BLaER1 treated with 17β-estradiol and CSF1 and Interleukin-3, amounts not matched to agents 10 nM and 100 nM (cell line): ENCODE measurements at regions not wholly inside any gene's neighbourhood (a gene's known extent, or its start where the extent isn't known, plus 50 kb on each side); places are given as distances from the start of the nearest gene placed in this dataset.

Source experiments
- H3K27ac ChIP-seq, 11 experiments: shearing (Covaris generic); formaldehyde crosslinking; 2 replicates each; pipeline ENCODE4 v1.8.1; 2022
- H3K27me3 ChIP-seq, 11 experiments: shearing (Covaris generic); formaldehyde crosslinking; 2 replicates each; pipeline ENCODE4 v1.8.1; 2022
- H3K36me3 ChIP-seq, 11 experiments: shearing (Covaris generic); formaldehyde crosslinking; 2 replicates each; pipeline ENCODE4 v1.8.1; 2022
- H3K4me1 ChIP-seq, 10 experiments: shearing (Covaris generic); formaldehyde crosslinking; 2 replicates each; pipeline ENCODE4 v1.8.1; 2022
- H3K4me2 ChIP-seq, 11 experiments: shearing (Covaris generic); formaldehyde crosslinking; 2 replicates each; pipeline ENCODE4 v1.8.1; 2022
- H3K4me3 ChIP-seq, 10 experiments: shearing (Covaris generic); formaldehyde crosslinking; 2 replicates each; pipeline ENCODE4 v1.8.1; 2022
- H3K9ac ChIP-seq, 11 experiments: shearing (Covaris generic); formaldehyde crosslinking; 2 replicates each; pipeline ENCODE4 v1.8.1; 2022
- H3K9me3 ChIP-seq, 11 experiments: shearing (Covaris generic); formaldehyde crosslinking; replicated peaks in 1 of 11; 2 replicates each; pipeline ENCODE4 v1.8.1; 2022
- H4K20me1 ChIP-seq, 11 experiments: shearing (Covaris generic); formaldehyde crosslinking; 2 replicates each; pipeline ENCODE4 v1.8.1; 2022
- Cebpa-rat ChIP-seq, 11 experiments: shearing (Covaris generic); IDR thresholded peaks; 2 replicates each; pipeline ENCODE4 v1.8.1; 2022

DNA sequence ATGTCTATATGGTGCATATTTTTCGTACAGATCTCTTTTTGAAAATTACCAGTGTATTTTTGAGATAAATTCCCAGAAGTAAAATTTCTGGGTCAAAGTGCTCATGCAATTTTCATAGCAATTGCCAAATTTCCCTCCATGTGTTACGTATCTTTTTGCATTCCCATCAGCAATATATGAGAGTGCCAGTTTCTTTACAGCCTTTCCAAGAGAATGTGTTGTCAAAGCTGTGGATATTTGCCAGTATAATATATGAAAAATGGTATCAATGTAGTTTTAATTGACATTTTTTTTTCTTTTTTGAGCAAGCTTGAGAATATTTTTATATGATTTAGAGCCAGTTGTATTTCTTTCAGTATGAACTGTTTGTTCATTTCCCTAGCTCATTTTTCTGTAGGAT lies 399.0 kb upstream of the KLF12 start:
- Histone ChIP-seq H3K9ac (no peak overlapping the region), H4K20me1 (no peaks in the 10 kb centered on the region), H3K4me2 (no peak overlapping the region), H3K36me3 (no peaks in the 10 kb centered on the region), H3K27me3 (no peaks in the 10 kb centered on the region), H3K4me1 (no peaks in the 10 kb centered on the region), H3K27ac (no peak overlapping the region), H3K9me3 (peaks cover 0 to 4% (median 0%) of the 10 kb centered on the region in 11 experiments; a peak in 1 of 22 replicates), H3K4me3 (no peak overlapping the region)
- no peak for TF ChIP-seq Cebpa-rat (IDR thresholded peaks at IDR 0.05)

- Histone ChIP-seq H3K27ac (no peak overlapping the region), H3K4me1 (no peaks in the 10 kb centered on the region), H3K27me3 (no peaks in the 10 kb centered on the region), H3K9me3 (no peaks in the 10 kb centered on the region), H3K4me2 (no peak overlapping the region), H3K36me3 (no peaks in the 10 kb centered on the region), H3K9ac (no peak overlapping the region), H3K4me3 (no peak overlapping the region), H4K20me1 (no peaks in the 10 kb centered on the region)
- TF ChIP-seq Cebpa-rat (IDR thresholded peaks at IDR 0.05), result no peak
These were observed 395.8 kb upstream of the KLF12 start for GRCh38 chr13:74530011-74530410.

DNA sequence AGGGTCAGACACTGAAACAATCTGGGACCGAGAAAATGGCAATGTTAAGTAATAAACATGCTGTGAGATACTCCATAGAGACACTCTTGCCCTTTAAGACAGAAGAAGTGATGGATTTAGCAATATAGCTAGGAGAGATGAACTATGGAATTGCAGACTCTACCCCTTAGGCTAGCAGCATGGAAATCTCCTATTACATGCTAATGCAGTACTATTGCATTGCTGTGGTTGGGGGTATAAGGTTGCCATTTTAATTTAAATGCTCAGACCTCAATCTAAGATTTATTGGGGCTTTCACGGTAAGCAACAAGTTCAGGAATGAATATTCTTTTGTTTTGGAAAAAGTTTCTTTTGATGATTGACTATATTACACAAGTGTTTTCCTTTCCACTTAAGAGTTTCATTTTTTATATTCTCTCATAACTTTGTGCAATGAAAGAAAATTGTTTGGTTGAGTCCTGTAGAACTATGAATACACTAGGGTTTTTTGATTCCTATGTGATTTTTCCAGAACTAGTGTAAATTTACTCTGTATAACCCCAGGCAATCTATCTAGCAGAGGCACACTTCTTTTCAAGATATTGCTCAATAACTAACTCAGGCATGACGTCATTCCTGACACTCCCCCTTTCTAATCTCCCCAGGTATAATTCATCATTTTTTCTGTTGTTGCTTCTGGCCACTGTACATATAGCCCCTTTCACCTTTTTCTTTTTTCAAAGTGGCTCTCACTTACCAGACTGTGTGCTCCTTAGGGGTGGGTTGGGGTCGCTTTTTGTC lies 394.7 kb upstream of the KLF12 start:
- H3K4me1 ChIP-seq, result no peaks in the 10 kb centered on the region
- H4K20me1 ChIP-seq, result no peaks in the 10 kb centered on the region
- no peaks in the 10 kb centered on the region for H3K27me3 ChIP-seq
- no peaks in the 10 kb centered on the region for H3K9me3 ChIP-seq
- no peak overlapping the region for H3K4me3 ChIP-seq
- TF ChIP-seq Cebpa-rat (IDR thresholded peaks at IDR 0.05), result no peak
- no peak overlapping the region for H3K27ac ChIP-seq
- H3K4me2 ChIP-seq, result no peak overlapping the region
- no peaks in the 10 kb centered on the region for H3K36me3 ChIP-seq
- no peak overlapping the region for H3K9ac ChIP-seq

- Histone ChIP-seq H3K4me1 (no peaks in the 10 kb centered on the region), H3K36me3 (no peaks in the 10 kb centered on the region), H3K4me2 (no peak overlapping the region), H3K4me3 (no peak overlapping the region), H4K20me1 (no peaks in the 10 kb centered on the region), H3K9me3 (no peaks in the 10 kb centered on the region), H3K27ac (no peak overlapping the region), H3K9ac (no peak overlapping the region), H3K27me3 (no peaks in the 10 kb centered on the region)
- no peak for TF ChIP-seq Cebpa-rat (IDR thresholded peaks at IDR 0.05)
These were observed 388.9 kb upstream of the KLF12 start for GRCh38 chr13:74523057-74523456.

DNA sequence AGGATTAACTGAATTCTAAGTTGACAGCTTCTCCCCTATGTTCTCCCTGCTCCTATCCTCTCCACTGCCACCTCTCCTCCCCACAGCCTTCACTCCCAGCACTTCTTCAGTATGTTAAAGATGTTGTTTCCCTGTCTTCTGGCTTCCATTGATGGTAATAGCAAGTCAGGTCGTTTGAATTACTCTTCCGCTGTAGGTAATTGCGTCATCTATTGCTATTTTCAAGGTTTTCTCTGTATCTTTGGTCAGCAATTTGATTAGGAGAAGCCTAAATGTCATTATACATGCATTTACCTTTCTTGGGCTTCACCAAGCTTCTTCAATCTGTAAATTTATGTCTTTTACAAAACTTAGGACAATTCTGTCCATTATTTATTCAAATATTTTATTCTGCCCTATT lies 377.3 kb upstream of the KLF12 start:
- H3K27ac ChIP-seq, result no peak overlapping the region
- peaks cover 0 to 6% (median 2%) of the 10 kb centered on the region in 10 experiments; a peak in 8 of 20 replicates for H3K4me1 ChIP-seq
- no peak overlapping the region for H3K9ac ChIP-seq
- peaks cover 0 to 3% (median 0%) of the 10 kb centered on the region in 11 experiments; a peak in 1 of 22 replicates for H3K9me3 ChIP-seq
- TF ChIP-seq Cebpa-rat (IDR thresholded peaks at IDR 0.05), result peak in 1 of 11 experiments; percentile 31; a peak in 1 of 22 replicates
- no peak overlapping the region for H3K4me2 ChIP-seq
- no peaks in the 10 kb centered on the region for H3K27me3 ChIP-seq
- H3K4me3 ChIP-seq, result no peak overlapping the region
- no peaks in the 10 kb centered on the region for H3K36me3 ChIP-seq
- no peaks in the 10 kb centered on the region for H4K20me1 ChIP-seq

GRCh38 chr13:74487091-74487722 lies 353.0 kb upstream of the KLF12 start:
- Histone ChIP-seq H3K4me3 (no peak overlapping the region), H3K27me3 (no peaks in the 10 kb centered on the region), H3K9me3 (peaks cover 0 to 7% (median 0%) of the 10 kb centered on the region in 11 experiments; a peak in 5 of 22 replicates), H3K36me3 (no peaks in the 10 kb centered on the region), H3K4me1 (peaks cover 0 to 8% (median 0%) of the 10 kb centered on the region in 10 experiments; a peak in 1 of 20 replicates), H3K27ac (no peak overlapping the region), H4K20me1 (no peaks in the 10 kb centered on the region), H3K4me2 (no peak overlapping the region), H3K9ac (no peak overlapping the region)
- no peak for TF ChIP-seq Cebpa-rat (IDR thresholded peaks at IDR 0.05)

DNA sequence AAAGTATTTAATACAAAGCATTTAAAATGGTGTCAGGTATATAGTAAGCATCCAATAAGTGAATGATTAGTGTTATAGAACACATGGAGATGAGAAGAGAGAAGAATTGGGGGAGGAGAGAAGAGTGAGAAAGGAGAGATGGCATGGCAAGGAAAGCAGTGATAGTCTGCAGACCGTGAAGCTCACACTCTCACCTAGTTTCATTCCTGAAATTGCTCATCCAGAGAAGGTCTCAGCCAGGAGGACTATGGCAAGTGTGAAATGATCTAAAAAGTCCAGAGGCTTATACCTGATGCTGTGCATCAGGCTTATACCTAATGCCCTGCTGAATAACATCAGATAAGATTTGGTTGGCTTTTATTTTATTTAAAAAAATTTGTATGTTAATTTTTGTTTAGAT lies 351.6 kb upstream of the KLF12 start:
- Histone ChIP-seq H3K27me3 (no peaks in the 10 kb centered on the region), H3K36me3 (no peaks in the 10 kb centered on the region), H3K9me3 (no peaks in the 10 kb centered on the region), H3K27ac (no peak overlapping the region), H3K4me1 (peaks cover 0 to 8% (median 2%) of the 10 kb centered on the region in 10 experiments; a peak in 3 of 20 replicates), H3K4me3 (no peak overlapping the region), H3K9ac (no peak overlapping the region), H3K4me2 (no peak overlapping the region), H4K20me1 (no peaks in the 10 kb centered on the region)
- no peak for TF ChIP-seq Cebpa-rat (IDR thresholded peaks at IDR 0.05)

DNA sequence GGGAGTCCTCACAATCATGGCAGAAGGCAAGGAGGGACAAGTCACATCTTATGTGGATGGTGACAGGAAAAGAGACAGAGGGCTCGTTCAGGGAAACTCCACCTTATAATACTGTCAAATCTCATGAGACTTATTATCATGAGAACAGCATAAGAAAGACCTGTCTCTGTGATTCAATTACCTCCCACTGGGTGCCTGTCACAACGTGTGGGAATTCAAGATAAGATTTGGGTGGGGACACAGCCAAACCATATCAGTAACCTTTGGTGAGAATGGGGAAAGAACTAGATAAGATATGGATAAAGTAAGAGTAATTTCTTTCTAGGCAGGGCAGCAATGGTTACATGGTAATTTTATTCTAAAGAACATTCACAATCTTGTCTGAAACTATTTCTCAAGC lies 344.9 kb upstream of the KLF12 start:
- Histone ChIP-seq H3K36me3 (no peaks in the 10 kb centered on the region), H3K4me2 (no peak overlapping the region), H3K27me3 (no peaks in the 10 kb centered on the region), H3K4me1 (peaks cover 0 to 8% (median 0%) of the 10 kb centered on the region in 10 experiments; a peak in 3 of 20 replicates), H3K9ac (no peak overlapping the region), H3K4me3 (no peak overlapping the region), H3K9me3 (peaks cover 0 to 8% (median 0%) of the 10 kb centered on the region in 11 experiments; a peak in 1 of 22 replicates), H4K20me1 (no peaks in the 10 kb centered on the region), H3K27ac (no peak overlapping the region)
- no peak for TF ChIP-seq Cebpa-rat (IDR thresholded peaks at IDR 0.05)

- Histone ChIP-seq H3K4me3 (no peak overlapping the region), H3K27me3 (no peaks in the 10 kb centered on the region), H3K4me2 (no peak overlapping the region), H3K9me3 (peaks cover 0 to 8% (median 0%) of the 10 kb centered on the region in 11 experiments; a peak in 1 of 22 replicates), H3K27ac (no peak overlapping the region), H4K20me1 (no peaks in the 10 kb centered on the region), H3K9ac (no peak overlapping the region), H3K36me3 (no peaks in the 10 kb centered on the region), H3K4me1 (peaks cover 0 to 5% (median 0%) of the 10 kb centered on the region in 10 experiments; a peak in 3 of 20 replicates)
- TF ChIP-seq Cebpa-rat (IDR thresholded peaks at IDR 0.05), result no peak
These were observed 342.6 kb upstream of the KLF12 start for GRCh38 chr13:74476788-74477187.
